B cell (primary cell): ENCODE measurements at regions not wholly inside any gene's neighbourhood (a gene's known extent, or its start where the extent isn't known, plus 50 kb on each side); places are given as distances from the start of the nearest gene placed in this dataset.

Experiments
- ATAC-seq: fragments of 200-7000 bp; cut with Tn5 transposase; one replicate; pipeline ENCODE4 v1.10.0; 2021; ENCODE audit warnings: low read depth, mild to moderate bottlenecking, moderate number of reproducible peaks, moderate library complexity
- CTCF ChIA-PET: fragments of 350-600 bp; sonication (Branson Sonifier 250); formaldehyde crosslinking; loops from one replicate; lab custom pipeline; 2021; ENCODE audit warnings: antibody characterized with exemption, inconsistent platforms; lab: Charles Lee
- POLR2A ChIA-PET: fragments of 350-600 bp; sonication (Branson Sonifier 250); formaldehyde crosslinking; loops from one replicate; lab custom pipeline; 2021; ENCODE audit warnings: antibody characterized with exemption; lab: Charles Lee
- DNase-seq: peaks from one replicate; pipeline ENCODE4 v3.0.0; 2013
- H2AFZ ChIP-seq: 2 replicates; pipeline ENCODE4 v1.6.1; 2012; ENCODE audit warnings: mild to moderate bottlenecking, low read depth, low read length; ENCODE audit not compliant: insufficient read depth, poor library complexity, severe bottlenecking
- H3K27ac ChIP-seq, 2 donors: 1 replicate in 1 of 2; 2 replicates in 1 of 2; pipeline ENCODE4 v1.5.1; 2012 to 2013; ENCODE audit warnings: low read length in 2 of 2, mild to moderate bottlenecking in 2 of 2, moderate library complexity in 1 of 2
- H3K27me3 ChIP-seq, 4 experiments: fragments of 200-600 bp in 1 of 4; sonication (generic) in 1 of 4; replicated peaks in 1 of 4; 1 replicate in 2 of 4; 2 replicates in 2 of 4; pipeline versions ENCODE4 v1.6.1 to v1.7.0; 2013 to 2016; ENCODE audit warnings: low read length in 3 of 4, mild to moderate bottlenecking in 2 of 4, mixed read lengths in 1 of 4, moderate library complexity in 1 of 4; ENCODE audit not compliant: insufficient read depth in 4 of 4, control insufficient read depth in 3 of 4; ENCODE audit errors: control extremely low read depth in 1 of 4
- H3K36me3 ChIP-seq, 2 experiments: replicated peaks in 1 of 2; 1 replicate in 1 of 2; 2 replicates in 1 of 2; pipeline versions ENCODE4 v1.6.1 to v1.7.1; 2013; ENCODE audit warnings: low read length in 1 of 2; ENCODE audit not compliant: insufficient read depth in 2 of 2, control insufficient read depth in 1 of 2; ENCODE audit errors: control extremely low read depth in 1 of 2, extremely low read depth in 1 of 2
- H3K4me1 ChIP-seq, 2 donors: fragments of 200-600 bp in 1 of 2; sonication (generic) in 1 of 2; 1 replicate in 1 of 2; 2 replicates in 1 of 2; pipeline versions ENCODE4 v1.5.1 to v1.6.1; 2013 to 2017; ENCODE audit warnings: low read length in 2 of 2; ENCODE audit not compliant: control insufficient read depth in 2 of 2, insufficient read depth in 2 of 2
- H3K4me2 ChIP-seq: replicated peaks from 2 replicates; pipeline ENCODE3; 2012; ENCODE audit warnings: mild to moderate bottlenecking, low read depth, low read length; ENCODE audit not compliant: poor library complexity, severe bottlenecking
- H3K4me3 ChIP-seq, 5 experiments: fragments of 200-600 bp in 1 of 5; sonication (generic) in 1 of 5; 1 replicate in 3 of 5; 2 replicates in 2 of 5; pipeline versions ENCODE4 v1.5.1 to v1.7.0; 2011 to 2016; ENCODE audit warnings: low read length in 4 of 5, mild to moderate bottlenecking in 4 of 5, low read depth in 2 of 5, control low read depth in 1 of 5, moderate library complexity in 1 of 5; ENCODE audit not compliant: insufficient read depth in 1 of 5; ENCODE audit errors: control extremely low read depth in 1 of 5, extremely low read depth in 1 of 5
- H3K79me2 ChIP-seq: fragments of 200-600 bp; sonication (generic); one replicate; pipeline ENCODE4 v1.6.0; 2016; ENCODE audit warnings: low read length; ENCODE audit not compliant: control insufficient read depth, insufficient read depth
- H3K9ac ChIP-seq: fragments of 200-600 bp; sonication (generic); 2 replicates; pipeline ENCODE4 v1.6.1; 2017; ENCODE audit warnings: mild to moderate bottlenecking, low read length, moderate library complexity
- H3K9me3 ChIP-seq, 3 donors: one replicate each; pipeline versions ENCODE4 v1.6.1 to v1.7.1; 2013; ENCODE audit warnings: low read length in 2 of 3; ENCODE audit not compliant: control insufficient read depth in 2 of 3, insufficient read depth in 1 of 3; ENCODE audit errors: control extremely low read depth in 1 of 3
- H4K20me1 ChIP-seq: 2 replicates; pipeline ENCODE4 v1.6.0; 2012; ENCODE audit warnings: mild to moderate bottlenecking, low read length; ENCODE audit not compliant: insufficient read depth, control insufficient read depth, poor library complexity, severe bottlenecking
- H3K27ac Mint-ChIP-seq: one replicate; pipeline ENCODE4 v1.8.0; 2021; ENCODE audit warnings: mixed read lengths
- H3K27me3 Mint-ChIP-seq: one replicate; pipeline ENCODE4 v1.8.0; 2021; ENCODE audit warnings: mixed read lengths
- H3K4me1 Mint-ChIP-seq: one replicate; pipeline ENCODE4 v1.8.0; 2021; ENCODE audit warnings: mixed read lengths
- H3K4me3 Mint-ChIP-seq: one replicate; pipeline ENCODE4 v1.8.0; 2021; ENCODE audit warnings: mixed read lengths
- H3K9me3 Mint-ChIP-seq: one replicate; pipeline ENCODE4 v1.8.0; 2022; ENCODE audit warnings: mixed read lengths; ENCODE audit not compliant: insufficient read depth
- EZH2 ChIP-seq: IDR thresholded peaks from 2 replicates; pipeline ENCODE4 v1.6.1; 2012; ENCODE audit warnings: borderline replicate concordance, low read depth, mild to moderate bottlenecking, moderate library complexity, low read length; ENCODE audit not compliant: insufficient read depth, poor library complexity, severe bottlenecking
- WGBS: methylation state at CpG from one replicate; pipeline ENCODE4 v1.1.5; 2013; ENCODE audit warnings: missing lambda C conversion rate; ENCODE audit not compliant: insufficient coverage; 5-methylcytosine and 5-hydroxymethylcytosine counted together
- intact Hi-C: fragments of 100-400 bp; cut with micrococcal nuclease; formaldehyde crosslinking; loops from one replicate; pipeline ENCODE4 v1.10.0; 2022
- TF ChIP-seq, protein P1 (sequence below): fragments of 200-600 bp; IDR thresholded peaks from one replicate; pipeline ENCODE4 v1.8.0; 2022; ENCODE audit warnings: antibody characterized with exemption, mild to moderate bottlenecking

DNA sequence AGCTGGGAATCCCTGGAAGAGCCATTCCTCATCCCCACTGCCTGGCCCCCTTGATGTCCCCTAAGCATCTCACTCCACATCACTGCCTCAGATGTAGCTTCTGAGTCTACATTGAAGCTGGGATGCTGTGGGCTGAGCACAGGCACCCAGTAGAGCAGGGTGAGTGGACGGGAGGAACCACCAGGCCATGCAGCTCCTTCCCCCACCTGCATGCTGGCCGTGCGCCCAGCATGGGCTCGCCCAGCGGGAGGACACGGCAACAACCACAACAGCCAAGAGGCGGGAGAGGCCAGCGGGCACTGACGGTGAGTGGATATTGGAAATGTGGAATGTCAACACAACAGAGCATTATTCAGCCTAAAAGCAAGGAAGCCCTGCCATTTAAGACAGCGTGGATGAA lies 310.9 kb downstream of the ADGRD1 start:
- WGBS: 84% methylated on average over 4 of the region's 10 CpGs
- no peaks in the 10 kb centered on the region for H3K4me1 ChIP-seq
- DNase-seq (no peak), ATAC-seq (no peak)
- H3K27me3 ChIP-seq: no peaks in the 10 kb centered on the region
- Mint-ChIP-seq H3K9me3 (no peaks in the 10 kb centered on the region), H3K27ac (no peak overlapping the region), H3K4me1 (no peaks in the 10 kb centered on the region), H3K27me3 (no peaks in the 10 kb centered on the region), H3K4me3 (no peak overlapping the region)
- no peaks in the 10 kb centered on the region for H3K9me3 ChIP-seq
- no peak overlapping the region for H2AFZ ChIP-seq
- CTCF ChIA-PET: no interaction called here
- H4K20me1 ChIP-seq: no peaks in the 10 kb centered on the region
- no peak overlapping the region for H3K4me2 ChIP-seq
- POLR2A ChIA-PET: no interaction called here
- H3K79me2 ChIP-seq: no peaks in the 10 kb centered on the region
- no peak overlapping the region for H3K27ac ChIP-seq
- TF ChIP-seq, protein P1, sequence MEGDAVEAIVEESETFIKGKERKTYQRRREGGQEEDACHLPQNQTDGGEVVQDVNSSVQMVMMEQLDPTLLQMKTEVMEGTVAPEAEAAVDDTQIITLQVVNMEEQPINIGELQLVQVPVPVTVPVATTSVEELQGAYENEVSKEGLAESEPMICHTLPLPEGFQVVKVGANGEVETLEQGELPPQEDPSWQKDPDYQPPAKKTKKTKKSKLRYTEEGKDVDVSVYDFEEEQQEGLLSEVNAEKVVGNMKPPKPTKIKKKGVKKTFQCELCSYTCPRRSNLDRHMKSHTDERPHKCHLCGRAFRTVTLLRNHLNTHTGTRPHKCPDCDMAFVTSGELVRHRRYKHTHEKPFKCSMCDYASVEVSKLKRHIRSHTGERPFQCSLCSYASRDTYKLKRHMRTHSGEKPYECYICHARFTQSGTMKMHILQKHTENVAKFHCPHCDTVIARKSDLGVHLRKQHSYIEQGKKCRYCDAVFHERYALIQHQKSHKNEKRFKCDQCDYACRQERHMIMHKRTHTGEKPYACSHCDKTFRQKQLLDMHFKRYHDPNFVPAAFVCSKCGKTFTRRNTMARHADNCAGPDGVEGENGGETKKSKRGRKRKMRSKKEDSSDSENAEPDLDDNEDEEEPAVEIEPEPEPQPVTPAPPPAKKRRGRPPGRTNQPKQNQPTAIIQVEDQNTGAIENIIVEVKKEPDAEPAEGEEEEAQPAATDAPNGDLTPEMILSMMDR: no peak
- no peak for TF ChIP-seq EZH2
- H3K4me3 ChIP-seq: no peak overlapping the region
- no peaks in the 10 kb centered on the region for H3K36me3 ChIP-seq
- H3K9ac ChIP-seq: no peak overlapping the region
- intact Hi-C loops: no loop called here

DNA sequence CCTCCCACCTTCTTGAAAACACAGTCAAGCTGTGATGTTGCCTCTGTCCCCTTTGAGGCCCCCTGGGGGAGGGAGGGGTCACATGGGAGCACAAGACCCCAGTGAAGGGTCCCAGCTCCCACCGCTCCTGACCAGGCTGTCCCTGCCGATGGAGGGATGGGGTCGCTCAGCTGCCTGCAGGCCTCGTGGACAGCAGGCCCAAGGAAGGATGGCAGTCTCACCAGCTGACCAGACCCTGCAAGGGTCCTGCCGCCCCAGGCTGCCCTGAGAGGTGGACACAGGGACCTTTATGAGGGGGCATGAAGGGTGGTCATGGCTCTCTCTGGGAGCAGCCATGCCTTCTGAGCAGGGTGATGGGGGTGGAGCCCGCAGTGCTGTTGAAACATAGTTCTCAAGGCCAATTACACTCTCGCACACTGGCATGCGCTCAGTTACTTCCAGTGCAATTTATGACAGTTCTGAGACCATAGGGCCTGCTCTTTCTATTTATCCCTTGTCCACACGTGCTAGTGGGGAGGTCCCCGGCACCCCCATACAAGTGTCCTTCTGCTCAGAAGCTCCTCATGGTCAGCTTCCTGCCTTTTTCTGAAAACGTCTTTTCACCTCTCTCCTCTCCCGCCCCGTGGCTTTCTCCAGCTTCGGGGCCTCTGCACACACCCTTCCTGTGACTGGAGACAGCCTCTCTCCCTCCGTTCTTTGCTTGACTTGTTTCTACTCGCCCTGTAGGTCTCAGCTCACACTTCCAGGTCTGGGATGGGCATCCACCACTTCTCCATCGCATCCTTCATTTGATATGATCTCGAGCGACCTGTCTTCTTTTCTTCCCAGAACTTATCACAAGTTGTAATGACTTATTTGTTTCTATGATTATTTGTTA lies 313.1 kb downstream of the ADGRD1 start:
- H3K27me3 Mint-ChIP-seq: no peaks in the 10 kb centered on the region
- H3K9me3 ChIP-seq: no peaks in the 10 kb centered on the region
- no peaks in the 10 kb centered on the region for H4K20me1 ChIP-seq
- H2AFZ ChIP-seq: no peak overlapping the region
- ChIA-PET POLR2A (no interaction called here), CTCF (no interaction called here)
- no peaks in the 10 kb centered on the region for H3K36me3 ChIP-seq
- no peaks in the 10 kb centered on the region for H3K4me1 ChIP-seq
- no peaks in the 10 kb centered on the region for H3K79me2 ChIP-seq
- H3K4me3 Mint-ChIP-seq: no peak overlapping the region
- no peaks in the 10 kb centered on the region for H3K9me3 Mint-ChIP-seq
- intact Hi-C loops: no loop called here
- no peak for DNase-seq
- ATAC-seq: no peak
- H3K4me3 ChIP-seq: no peak overlapping the region
- TF ChIP-seq, protein P1: no peak
- TF ChIP-seq EZH2: no peak
- H3K9ac ChIP-seq: no peak overlapping the region
- no peak overlapping the region for H3K27ac ChIP-seq
- no peak overlapping the region for H3K27ac Mint-ChIP-seq
- no peaks in the 10 kb centered on the region for H3K27me3 ChIP-seq
- no peak overlapping the region for H3K4me2 ChIP-seq
- H3K4me1 Mint-ChIP-seq: no peaks in the 10 kb centered on the region
- 74% methylated on average over 15 of the region's 19 CpGs for WGBS
